ENCODE measurements at regions not wholly inside any gene's neighbourhood (a gene's known extent, or its start where the extent isn't known, plus 50 kb on each side); places are given as distances from the start of the nearest gene placed in this dataset.

DNA sequence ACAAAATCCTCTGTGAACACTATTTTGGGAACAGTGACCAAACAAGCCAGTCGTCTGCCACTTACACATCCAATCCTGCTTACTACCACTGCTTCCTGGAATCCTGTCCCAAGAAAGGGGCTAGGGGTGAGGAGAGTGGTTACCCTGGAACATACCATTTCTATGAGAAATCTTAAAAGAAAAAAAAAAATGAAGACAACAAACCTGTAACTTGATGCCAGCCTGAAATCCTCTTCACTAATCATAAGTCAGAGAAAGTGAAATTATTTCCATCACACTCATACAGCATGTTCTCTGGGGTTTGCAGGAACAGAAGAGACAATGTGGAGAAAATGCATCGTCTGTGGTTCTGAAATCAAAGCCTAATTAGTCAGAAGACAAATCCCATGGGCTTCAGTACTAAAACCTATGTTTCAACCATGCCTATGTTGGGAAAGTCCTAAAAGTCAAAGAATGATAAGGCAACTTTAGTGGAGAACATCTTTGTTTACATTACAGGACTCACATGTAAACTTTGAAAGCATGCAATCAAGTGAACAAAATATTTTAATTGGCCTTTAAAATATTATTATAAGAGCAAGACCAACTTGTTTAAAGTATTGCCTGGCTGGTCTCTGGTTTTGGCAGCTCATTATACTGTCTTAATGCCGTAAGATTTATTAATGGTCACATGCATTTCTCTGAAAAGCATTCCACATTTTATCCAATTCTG is 220.7 kb downstream of the LTN1 start:
- TF ChIP-seq TCF12 (IDR thresholded peaks at IDR 0.05; ENCODE audit: low read depth) (no peak), CREB1 (IDR thresholded peaks at IDR 0.05; ENCODE audit: low read depth) (no peak), RAD21 (IDR thresholded peaks at IDR 0.05; ENCODE audit: low read depth) (no peak), TAF1 (IDR thresholded peaks at IDR 0.05; ENCODE audit: low read depth) (no peak), MAX (IDR thresholded peaks at IDR 0.05) (no peak), REST (IDR thresholded peaks at IDR 0.05; ENCODE audit: low read depth) (no peak), YY1 (IDR thresholded peaks at IDR 0.05; ENCODE audit: low read depth) (no peak), NFIC (IDR thresholded peaks at IDR 0.05) (no peak), EGR1 (IDR thresholded peaks at IDR 0.05) (no peak), TEAD4 (IDR thresholded peaks at IDR 0.05) (no peak), CEBPB (IDR thresholded peaks at IDR 0.05) (no peak), ZBTB7A (IDR thresholded peaks at IDR 0.05; ENCODE audit: low read depth) (no peak), EP300 (IDR thresholded peaks at IDR 0.05; ENCODE audit: borderline replicate concordance) (no peak), FOXM1 (IDR thresholded peaks at IDR 0.05; ENCODE audit: borderline replicate concordance, low read depth) (no peak)
- TF ChIP-seq, protein P1, sequence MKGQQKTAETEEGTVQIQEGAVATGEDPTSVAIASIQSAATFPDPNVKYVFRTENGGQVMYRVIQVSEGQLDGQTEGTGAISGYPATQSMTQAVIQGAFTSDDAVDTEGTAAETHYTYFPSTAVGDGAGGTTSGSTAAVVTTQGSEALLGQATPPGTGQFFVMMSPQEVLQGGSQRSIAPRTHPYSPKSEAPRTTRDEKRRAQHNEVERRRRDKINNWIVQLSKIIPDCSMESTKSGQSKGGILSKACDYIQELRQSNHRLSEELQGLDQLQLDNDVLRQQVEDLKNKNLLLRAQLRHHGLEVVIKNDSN (IDR thresholded peaks at IDR 0.05): no peak

- TF ChIP-seq CEBPB (IDR thresholded peaks at IDR 0.05) (no peak), TCF12 (IDR thresholded peaks at IDR 0.05; ENCODE audit: low read depth) (no peak), TAF1 (IDR thresholded peaks at IDR 0.05; ENCODE audit: low read depth) (no peak), ZBTB7A (IDR thresholded peaks at IDR 0.05; ENCODE audit: low read depth) (no peak), NFIC (IDR thresholded peaks at IDR 0.05) (no peak), EP300 (IDR thresholded peaks at IDR 0.05; ENCODE audit: borderline replicate concordance) (no peak), FOXM1 (IDR thresholded peaks at IDR 0.05; ENCODE audit: borderline replicate concordance, low read depth) (no peak)
Measured at GRCh38 chr21:28770867-28771661, 221.6 kb downstream of the LTN1 start.

DNA sequence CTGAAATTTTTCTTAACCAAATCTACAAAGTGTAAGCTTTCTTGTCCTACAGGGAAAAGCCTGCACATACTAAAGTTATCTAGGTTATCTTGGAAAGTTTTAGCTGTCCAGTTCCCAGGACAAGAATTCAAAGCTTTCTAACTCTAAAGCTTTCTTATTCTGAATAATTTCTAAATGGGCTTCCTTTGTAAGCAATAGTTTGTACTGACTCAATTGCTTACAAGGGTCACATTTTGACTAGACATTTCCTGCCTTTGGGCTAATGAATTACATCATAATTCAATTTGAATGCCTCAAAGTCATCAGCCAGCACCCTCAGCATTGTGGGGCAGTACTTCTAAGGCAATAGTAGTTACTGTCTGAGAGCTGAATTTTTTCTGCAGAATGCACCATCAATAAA is 223.0 kb downstream of the LTN1 start:
- TF ChIP-seq MAX (IDR thresholded peaks at IDR 0.05): no peak
- TF ChIP-seq, protein P1 (IDR thresholded peaks at IDR 0.05): no peak
- no peak for TF ChIP-seq TEAD4 (IDR thresholded peaks at IDR 0.05)
- TF ChIP-seq TAF1 (IDR thresholded peaks at IDR 0.05; ENCODE audit: low read depth): no peak
- TF ChIP-seq RAD21 (IDR thresholded peaks at IDR 0.05; ENCODE audit: low read depth): no peak
- no peak for TF ChIP-seq NFIC (IDR thresholded peaks at IDR 0.05)
- TF ChIP-seq FOXM1 (IDR thresholded peaks at IDR 0.05; ENCODE audit: borderline replicate concordance, low read depth): no peak
- no peak for TF ChIP-seq ZBTB7A (IDR thresholded peaks at IDR 0.05; ENCODE audit: low read depth)
- no peak for TF ChIP-seq EP300 (IDR thresholded peaks at IDR 0.05; ENCODE audit: borderline replicate concordance)
- TF ChIP-seq EGR1 (IDR thresholded peaks at IDR 0.05): no peak
- TF ChIP-seq TCF12 (IDR thresholded peaks at IDR 0.05; ENCODE audit: low read depth): no peak
- TF ChIP-seq YY1 (IDR thresholded peaks at IDR 0.05; ENCODE audit: low read depth): no peak
- TF ChIP-seq CREB1 (IDR thresholded peaks at IDR 0.05; ENCODE audit: low read depth): no peak
- TF ChIP-seq REST (IDR thresholded peaks at IDR 0.05; ENCODE audit: low read depth): no peak
- TF ChIP-seq CEBPB (IDR thresholded peaks at IDR 0.05): no peak

DNA sequence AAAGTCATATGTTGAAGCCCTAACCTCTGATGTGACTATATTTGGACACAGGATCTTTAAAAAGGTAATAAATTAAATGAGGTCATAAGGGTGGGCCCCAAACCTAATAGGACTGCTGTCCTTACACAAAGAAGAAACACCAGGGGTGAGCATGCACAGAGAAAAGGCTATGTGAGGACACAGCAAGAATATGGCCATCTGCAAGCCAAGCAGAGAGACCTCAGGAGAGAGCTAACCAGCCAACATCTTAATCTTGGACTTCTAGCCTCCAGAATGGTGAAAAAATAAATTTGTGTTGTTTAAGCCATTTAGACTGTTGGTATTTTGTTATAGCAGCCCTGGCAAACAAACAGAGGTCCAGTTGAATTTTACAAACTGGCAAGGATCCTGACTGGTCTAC is 223.9 kb downstream of the LTN1 start:
- TF ChIP-seq CREB1 (IDR thresholded peaks at IDR 0.05; ENCODE audit: low read depth) (no peak), NFIC (IDR thresholded peaks at IDR 0.05) (no peak), EGR1 (IDR thresholded peaks at IDR 0.05) (no peak), EP300 (IDR thresholded peaks at IDR 0.05; ENCODE audit: borderline replicate concordance) (no peak), REST (IDR thresholded peaks at IDR 0.05; ENCODE audit: low read depth) (no peak), RAD21 (IDR thresholded peaks at IDR 0.05; ENCODE audit: low read depth) (no peak), MAX (IDR thresholded peaks at IDR 0.05) (no peak), CEBPB (IDR thresholded peaks at IDR 0.05) (no peak), TCF12 (IDR thresholded peaks at IDR 0.05; ENCODE audit: low read depth) (no peak), ZBTB7A (IDR thresholded peaks at IDR 0.05; ENCODE audit: low read depth) (no peak), YY1 (IDR thresholded peaks at IDR 0.05; ENCODE audit: low read depth) (no peak)
- TF ChIP-seq, protein P1 (IDR thresholded peaks at IDR 0.05): no peak

Data from Ishikawa (cell line).